ENCODE measurements at regions not wholly inside any gene's neighbourhood (a gene's known extent, or its start where the extent isn't known, plus 50 kb on each side); places are given as distances from the start of the nearest gene placed in this dataset.
"Not testable (repeated sequence)": the region's sequence is repeated elsewhere in the genome, so short reads cannot be mapped to it uniquely, and the experiment has no call there.

DNA sequence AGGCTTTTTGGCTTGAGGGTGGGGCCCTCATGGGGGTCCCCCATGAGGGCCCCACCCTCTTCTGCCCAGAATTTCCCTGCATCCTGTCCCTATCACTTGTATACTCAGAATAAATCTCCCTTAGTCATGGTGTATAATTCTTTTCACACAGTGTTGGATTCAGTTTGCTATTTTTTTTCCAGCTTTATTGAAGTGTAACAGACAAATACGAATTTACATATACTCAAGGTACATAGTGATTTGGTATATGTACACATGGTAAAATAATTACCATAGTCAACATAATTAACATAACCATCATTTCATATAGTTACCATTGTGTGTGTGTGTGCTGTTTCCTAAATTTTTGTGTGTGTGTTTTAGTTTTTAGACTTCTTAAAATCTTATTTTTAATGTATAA lies 289.4 kb downstream of the CNTNAP3B start:
- H4K20me1 ChIP-seq (ENCODE audit: insufficient read depth, low read length); H3K4me3 Mint-ChIP-seq; H3K9me3 Mint-ChIP-seq; H3K27ac Mint-ChIP-seq; H3K27me3 Mint-ChIP-seq (ENCODE audit: low read depth in 3 of 3); H3K27ac ChIP-seq (ENCODE audit: low read depth in 1 of 2, low read length in 2 of 2); H3K79me2 ChIP-seq (ENCODE audit: insufficient read depth, low read length); H3K36me3 ChIP-seq (replicated peaks in 1 of 2; ENCODE audit: control insufficient read depth in 1 of 2, insufficient read depth in 2 of 2, low read length in 2 of 2); H3K9ac ChIP-seq (ENCODE audit: insufficient read depth, low read length, poor library complexity, severe bottlenecking); DNase-seq; H3K4me1 Mint-ChIP-seq; intact Hi-C loops (cut with micrococcal nuclease); H3K27me3 ChIP-seq (ENCODE audit: control insufficient read depth in 2 of 2, insufficient read depth in 2 of 2, low read length in 2 of 2); H2AFZ ChIP-seq (ENCODE audit: insufficient read depth, low read depth, low read length, poor library complexity, severe bottlenecking); H3K36me3 Mint-ChIP-seq; H3K9me3 ChIP-seq (replicated peaks in 1 of 2; ENCODE audit: control insufficient read depth in 1 of 2, insufficient read depth in 1 of 2, low read length in 2 of 2); H3K4me2 ChIP-seq (replicated peaks; ENCODE audit: extremely low read depth, low read length, poor library complexity, severe bottlenecking); H3K4me3 ChIP-seq (replicated peaks in 1 of 3; ENCODE audit: low read depth in 2 of 3, low read length in 3 of 3); H3K4me1 ChIP-seq (ENCODE audit: control insufficient read depth in 1 of 2, insufficient read depth in 2 of 2, low read length in 2 of 2): not testable (repeated sequence)
- WGBS (ENCODE audit: insufficient coverage), result no CpG with 5 or more reads among the region's 1 CpG

DNA sequence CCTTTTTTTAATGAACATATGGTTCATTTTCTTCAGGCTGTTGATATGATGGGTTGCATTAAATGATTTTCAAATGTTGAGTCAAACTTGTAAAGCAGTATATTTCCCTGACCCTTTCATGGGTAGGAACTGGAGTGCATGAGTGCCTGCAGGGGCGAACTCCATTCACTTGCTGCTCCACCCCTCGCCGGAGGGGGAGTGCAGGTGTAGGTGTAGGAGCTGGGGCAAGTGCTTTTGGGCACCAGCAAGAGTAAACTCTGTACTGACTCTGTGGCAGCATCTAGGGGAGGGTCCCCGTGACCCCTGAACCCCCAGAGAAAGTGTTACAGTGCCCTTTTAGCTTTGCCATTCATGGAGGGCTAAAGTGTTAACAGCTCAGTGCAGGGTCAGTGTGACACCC lies 290.3 kb downstream of the CNTNAP3B start:
- H3K27ac ChIP-seq (ENCODE audit: low read depth in 1 of 2, low read length in 2 of 2); intact Hi-C loops (cut with micrococcal nuclease); H3K9ac ChIP-seq (ENCODE audit: insufficient read depth, low read length, poor library complexity, severe bottlenecking); H3K4me3 Mint-ChIP-seq; H4K20me1 ChIP-seq (ENCODE audit: insufficient read depth, low read length); H3K79me2 ChIP-seq (ENCODE audit: insufficient read depth, low read length); DNase-seq; H3K4me3 ChIP-seq (replicated peaks in 1 of 3; ENCODE audit: low read depth in 2 of 3, low read length in 3 of 3); H3K4me1 ChIP-seq (ENCODE audit: control insufficient read depth in 1 of 2, insufficient read depth in 2 of 2, low read length in 2 of 2); H3K9me3 Mint-ChIP-seq; H2AFZ ChIP-seq (ENCODE audit: insufficient read depth, low read depth, low read length, poor library complexity, severe bottlenecking); H3K36me3 ChIP-seq (replicated peaks in 1 of 2; ENCODE audit: control insufficient read depth in 1 of 2, insufficient read depth in 2 of 2, low read length in 2 of 2); H3K4me1 Mint-ChIP-seq; H3K27me3 ChIP-seq (ENCODE audit: control insufficient read depth in 2 of 2, insufficient read depth in 2 of 2, low read length in 2 of 2); H3K4me2 ChIP-seq (replicated peaks; ENCODE audit: extremely low read depth, low read length, poor library complexity, severe bottlenecking); H3K9me3 ChIP-seq (replicated peaks in 1 of 2; ENCODE audit: control insufficient read depth in 1 of 2, insufficient read depth in 1 of 2, low read length in 2 of 2); H3K27ac Mint-ChIP-seq; H3K27me3 Mint-ChIP-seq (ENCODE audit: low read depth in 3 of 3); H3K36me3 Mint-ChIP-seq: not testable (repeated sequence)
- no CpG with 5 or more reads among the region's 4 CpGs for WGBS (ENCODE audit: insufficient coverage)

GRCh38 chr9:41838562-41838851 lies 290.7 kb downstream of the CNTNAP3B start:
- H3K4me3 ChIP-seq (replicated peaks in 1 of 3; ENCODE audit: low read depth in 2 of 3, low read length in 3 of 3); H3K4me3 Mint-ChIP-seq; H3K36me3 Mint-ChIP-seq; H3K9me3 ChIP-seq (replicated peaks in 1 of 2; ENCODE audit: control insufficient read depth in 1 of 2, insufficient read depth in 1 of 2, low read length in 2 of 2); H4K20me1 ChIP-seq (ENCODE audit: insufficient read depth, low read length); H3K9me3 Mint-ChIP-seq; DNase-seq; H3K27ac Mint-ChIP-seq; H3K36me3 ChIP-seq (replicated peaks in 1 of 2; ENCODE audit: control insufficient read depth in 1 of 2, insufficient read depth in 2 of 2, low read length in 2 of 2); H3K4me2 ChIP-seq (replicated peaks; ENCODE audit: extremely low read depth, low read length, poor library complexity, severe bottlenecking); H3K27ac ChIP-seq (ENCODE audit: low read depth in 1 of 2, low read length in 2 of 2); H3K4me1 ChIP-seq (ENCODE audit: control insufficient read depth in 1 of 2, insufficient read depth in 2 of 2, low read length in 2 of 2); H3K27me3 Mint-ChIP-seq (ENCODE audit: low read depth in 3 of 3); H3K9ac ChIP-seq (ENCODE audit: insufficient read depth, low read length, poor library complexity, severe bottlenecking); H3K4me1 Mint-ChIP-seq; intact Hi-C loops (cut with micrococcal nuclease); H2AFZ ChIP-seq (ENCODE audit: insufficient read depth, low read depth, low read length, poor library complexity, severe bottlenecking); H3K79me2 ChIP-seq (ENCODE audit: insufficient read depth, low read length); H3K27me3 ChIP-seq (ENCODE audit: control insufficient read depth in 2 of 2, insufficient read depth in 2 of 2, low read length in 2 of 2): not testable (repeated sequence)
- WGBS (ENCODE audit: insufficient coverage), result no CpG with 5 or more reads among the region's 1 CpG

DNA sequence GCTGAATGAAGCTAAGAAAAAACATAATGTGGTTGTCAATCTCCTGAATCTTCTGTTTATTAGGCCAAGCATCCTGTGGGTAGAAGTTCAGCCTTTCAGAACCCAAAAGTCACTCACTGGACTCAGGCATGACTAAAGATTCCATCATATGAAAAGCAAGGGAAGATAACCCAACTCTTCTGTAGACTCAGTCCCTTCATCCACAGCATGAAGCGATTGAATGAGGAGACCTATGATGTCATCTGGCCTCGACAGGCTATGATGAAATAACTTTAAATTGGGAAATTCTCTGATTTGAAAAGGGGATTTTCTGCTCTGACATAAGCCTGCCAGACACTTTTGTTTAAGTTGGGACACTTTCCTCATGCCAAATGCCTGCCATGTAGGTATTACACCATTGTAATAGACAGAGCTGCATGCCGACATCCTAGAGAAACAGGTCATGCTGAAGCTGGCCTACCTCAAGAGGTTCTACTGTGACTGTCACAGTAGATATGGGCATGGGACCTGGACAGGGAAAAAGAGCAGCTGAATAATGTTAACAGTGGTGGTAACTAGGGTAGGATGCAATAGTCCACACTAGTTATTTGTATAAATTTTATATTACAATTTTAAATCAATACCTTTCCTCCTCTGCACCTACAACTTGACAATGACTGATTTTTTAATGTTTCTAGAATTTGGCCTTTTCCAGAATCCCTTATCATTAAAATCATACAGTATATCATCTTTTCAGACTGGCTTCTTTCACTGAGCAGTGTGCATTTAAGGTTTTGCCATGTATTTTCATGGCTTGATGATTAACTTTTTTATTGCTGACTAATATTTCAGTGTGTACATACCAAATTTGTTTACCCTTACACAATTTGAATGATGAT lies 291.3 kb downstream of the CNTNAP3B start:
- H3K9me3 Mint-ChIP-seq; H3K36me3 ChIP-seq (replicated peaks in 1 of 2; ENCODE audit: control insufficient read depth in 1 of 2, insufficient read depth in 2 of 2, low read length in 2 of 2); H3K4me3 Mint-ChIP-seq; intact Hi-C loops (cut with micrococcal nuclease); H3K36me3 Mint-ChIP-seq; H3K79me2 ChIP-seq (ENCODE audit: insufficient read depth, low read length); H3K4me2 ChIP-seq (replicated peaks; ENCODE audit: extremely low read depth, low read length, poor library complexity, severe bottlenecking); DNase-seq; H3K4me3 ChIP-seq (replicated peaks in 1 of 3; ENCODE audit: low read depth in 2 of 3, low read length in 3 of 3); H3K9me3 ChIP-seq (replicated peaks in 1 of 2; ENCODE audit: control insufficient read depth in 1 of 2, insufficient read depth in 1 of 2, low read length in 2 of 2); H3K27ac ChIP-seq (ENCODE audit: low read depth in 1 of 2, low read length in 2 of 2); H3K27me3 ChIP-seq (ENCODE audit: control insufficient read depth in 2 of 2, insufficient read depth in 2 of 2, low read length in 2 of 2); H3K4me1 Mint-ChIP-seq; H4K20me1 ChIP-seq (ENCODE audit: insufficient read depth, low read length); H2AFZ ChIP-seq (ENCODE audit: insufficient read depth, low read depth, low read length, poor library complexity, severe bottlenecking); H3K27me3 Mint-ChIP-seq (ENCODE audit: low read depth in 3 of 3); H3K27ac Mint-ChIP-seq; H3K4me1 ChIP-seq (ENCODE audit: control insufficient read depth in 1 of 2, insufficient read depth in 2 of 2, low read length in 2 of 2); H3K9ac ChIP-seq (ENCODE audit: insufficient read depth, low read length, poor library complexity, severe bottlenecking): not testable (repeated sequence)
- WGBS (ENCODE audit: insufficient coverage), result no CpG with 5 or more reads among the region's 3 CpGs
